ENCODE measurements at regions not wholly inside any gene's neighbourhood (a gene's known extent, or its start where the extent isn't known, plus 50 kb on each side); places are given as distances from the start of the nearest gene placed in this dataset.

GRCh38 chr16:65648101-65648500, 526.2 kb upstream of the CDH11 start:
- no peaks in the 10 kb centered on the region for H3K9me3 ChIP-seq (ENCODE audit: control insufficient read depth, low read depth, low read length)
- H3K36me3 ChIP-seq (ENCODE audit: control insufficient read depth, insufficient read depth, low read length), result no peaks in the 10 kb centered on the region
- no peak overlapping the region for H3K27ac ChIP-seq (ENCODE audit: low read length)
- no peak for DNase-seq
- H3K4me1 ChIP-seq (ENCODE audit: control insufficient read depth, insufficient read depth, low read length), result no peaks in the 10 kb centered on the region
- no peak overlapping the region for H3K4me3 ChIP-seq (ENCODE audit: low read length)
- 74% methylated on average over 2 of the region's 5 CpGs for WGBS (ENCODE audit: insufficient coverage, low lambda C conversion rate)
- no peaks in the 10 kb centered on the region for H3K27me3 ChIP-seq (ENCODE audit: control insufficient read depth, insufficient read depth, low read length)

DNA sequence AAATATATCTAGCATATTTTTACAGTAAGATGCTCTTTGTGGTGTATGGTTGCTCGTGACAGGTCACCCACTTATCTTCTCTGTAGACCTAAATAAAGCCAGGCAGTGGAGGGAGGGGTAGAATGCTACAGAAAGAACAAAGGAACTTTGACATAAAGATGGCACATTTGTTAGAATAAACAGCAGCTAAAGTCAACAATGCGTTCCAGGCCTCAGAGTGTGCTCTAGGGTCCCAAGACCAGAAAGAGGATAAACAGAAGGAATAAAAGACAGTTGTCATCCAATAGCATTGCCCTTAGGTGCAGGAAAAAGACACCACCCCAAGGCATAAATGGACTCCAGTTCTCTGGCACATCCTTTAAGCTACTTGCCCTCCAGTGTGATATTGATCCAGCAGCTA, 523.0 kb upstream of the CDH11 start:
- Histone ChIP-seq H3K4me1 (ENCODE audit: control insufficient read depth, insufficient read depth, low read length) (no peaks in the 10 kb centered on the region), H3K27ac (ENCODE audit: low read length) (no peak overlapping the region), H3K4me3 (ENCODE audit: low read length) (no peak overlapping the region), H3K36me3 (ENCODE audit: control insufficient read depth, insufficient read depth, low read length) (no peaks in the 10 kb centered on the region), H3K9me3 (ENCODE audit: control insufficient read depth, low read depth, low read length) (no peaks in the 10 kb centered on the region), H3K27me3 (ENCODE audit: control insufficient read depth, insufficient read depth, low read length) (no peaks in the 10 kb centered on the region)
- whole genome bisulfite sequencing (ENCODE audit: insufficient coverage, low lambda C conversion rate), result no CpG with 5 or more reads among the region's 2 CpGs
- DNase-seq, result no peak

GRCh38 chr16:65641762-65642289, 520.0 kb upstream of the CDH11 start:
- no peak overlapping the region for H3K4me3 ChIP-seq (ENCODE audit: low read length)
- WGBS (ENCODE audit: insufficient coverage, low lambda C conversion rate), result no CpG with 5 or more reads among the region's 3 CpGs
- DNase-seq, result no peak
- no peaks in the 10 kb centered on the region for H3K36me3 ChIP-seq (ENCODE audit: control insufficient read depth, insufficient read depth, low read length)
- no peaks in the 10 kb centered on the region for H3K9me3 ChIP-seq (ENCODE audit: control insufficient read depth, low read depth, low read length)
- H3K4me1 ChIP-seq (ENCODE audit: control insufficient read depth, insufficient read depth, low read length), result no peaks in the 10 kb centered on the region
- no peak overlapping the region for H3K27ac ChIP-seq (ENCODE audit: low read length)
- H3K27me3 ChIP-seq (ENCODE audit: control insufficient read depth, insufficient read depth, low read length), result no peaks in the 10 kb centered on the region

DNA sequence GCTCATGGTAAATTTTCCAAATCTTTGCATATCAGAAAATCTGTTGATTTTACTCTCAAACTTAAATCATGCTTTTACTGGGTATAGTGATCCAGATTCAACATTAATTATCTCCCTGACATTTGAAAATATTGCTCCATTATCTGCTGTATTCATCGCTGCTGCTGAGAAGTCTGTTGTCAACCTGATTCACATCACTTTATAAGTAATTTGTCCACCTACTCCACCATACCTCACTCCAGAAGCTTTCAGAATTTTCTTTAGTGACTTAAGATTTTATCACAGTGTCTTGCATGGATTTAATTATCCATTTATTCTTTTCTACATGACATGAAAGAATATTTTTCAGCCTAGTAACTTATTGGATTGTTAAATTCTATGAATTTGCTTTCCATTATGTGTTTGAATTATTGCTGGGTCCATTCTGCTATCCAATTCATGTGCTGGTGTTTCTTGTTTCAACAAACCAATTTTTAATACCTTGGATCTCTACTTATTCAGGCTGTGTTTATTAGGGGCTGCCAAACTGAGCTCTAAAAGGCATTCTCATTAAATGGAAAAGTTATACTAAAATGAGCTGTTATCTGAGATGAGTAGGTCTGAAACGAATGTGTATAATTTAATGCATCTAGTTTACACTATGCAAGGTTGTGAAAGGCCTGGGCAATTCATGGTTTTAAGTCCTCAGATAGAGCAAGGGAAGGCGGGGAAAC, 519.3 kb upstream of the CDH11 start:
- H3K27ac ChIP-seq (ENCODE audit: low read length), result no peak overlapping the region
- no peaks in the 10 kb centered on the region for H3K9me3 ChIP-seq (ENCODE audit: control insufficient read depth, low read depth, low read length)
- WGBS (ENCODE audit: insufficient coverage, low lambda C conversion rate), result no CpG with 5 or more reads among the region's 3 CpGs
- no peaks in the 10 kb centered on the region for H3K36me3 ChIP-seq (ENCODE audit: control insufficient read depth, insufficient read depth, low read length)
- H3K4me3 ChIP-seq (ENCODE audit: low read length), result no peak overlapping the region
- no peaks in the 10 kb centered on the region for H3K4me1 ChIP-seq (ENCODE audit: control insufficient read depth, insufficient read depth, low read length)
- DNase-seq, result no peak
- no peaks in the 10 kb centered on the region for H3K27me3 ChIP-seq (ENCODE audit: control insufficient read depth, insufficient read depth, low read length)

GRCh38 chr16:65634833-65635232, 513.0 kb upstream of the CDH11 start:
- H3K27ac ChIP-seq (ENCODE audit: low read length), result no peak overlapping the region
- no peaks in the 10 kb centered on the region for H3K27me3 ChIP-seq (ENCODE audit: control insufficient read depth, insufficient read depth, low read length)
- no peaks in the 10 kb centered on the region for H3K4me1 ChIP-seq (ENCODE audit: control insufficient read depth, insufficient read depth, low read length)
- no peaks in the 10 kb centered on the region for H3K36me3 ChIP-seq (ENCODE audit: control insufficient read depth, insufficient read depth, low read length)
- DNase-seq, result no peak
- no peaks in the 10 kb centered on the region for H3K9me3 ChIP-seq (ENCODE audit: control insufficient read depth, low read depth, low read length)
- H3K4me3 ChIP-seq (ENCODE audit: low read length), result no peak overlapping the region
- no CpG with 5 or more reads among the region's 1 CpG for WGBS (ENCODE audit: insufficient coverage, low lambda C conversion rate)

- WGBS (ENCODE audit: insufficient coverage, low lambda C conversion rate), result no CpG with 5 or more reads among the region's 5 CpGs
- no peak for DNase-seq
- no peaks in the 10 kb centered on the region for H3K27me3 ChIP-seq (ENCODE audit: control insufficient read depth, insufficient read depth, low read length)
- no peaks in the 10 kb centered on the region for H3K36me3 ChIP-seq (ENCODE audit: control insufficient read depth, insufficient read depth, low read length)
- no peak overlapping the region for H3K27ac ChIP-seq (ENCODE audit: low read length)
- no peaks in the 10 kb centered on the region for H3K4me1 ChIP-seq (ENCODE audit: control insufficient read depth, insufficient read depth, low read length)
- H3K4me3 ChIP-seq (ENCODE audit: low read length), result no peak overlapping the region
- no peaks in the 10 kb centered on the region for H3K9me3 ChIP-seq (ENCODE audit: control insufficient read depth, low read depth, low read length)
Measured at GRCh38 chr16:65634291-65634690, 512.4 kb upstream of the CDH11 start.

DNA sequence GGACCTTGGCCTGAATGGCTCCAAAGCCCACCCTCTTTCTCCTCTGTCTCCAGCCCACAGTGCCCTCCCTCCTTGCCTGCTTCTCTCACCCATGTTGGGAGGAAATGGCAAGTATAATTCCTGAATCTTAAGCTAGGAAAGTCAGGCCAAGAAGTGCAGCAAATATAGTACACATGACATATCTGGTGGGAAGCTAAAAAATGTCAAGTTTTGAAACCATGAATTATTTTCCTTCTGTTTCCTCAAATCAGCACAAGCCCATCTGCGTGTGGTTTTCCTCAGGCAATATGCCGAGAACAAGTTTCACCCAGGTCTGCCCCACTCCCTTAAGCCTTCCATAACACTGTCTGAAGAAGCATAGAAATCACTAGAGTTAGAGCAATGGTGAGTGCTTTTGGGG, 502.8 kb upstream of the CDH11 start:
- H3K27me3 ChIP-seq (ENCODE audit: control insufficient read depth, insufficient read depth, low read length), result no peaks in the 10 kb centered on the region
- H3K27ac ChIP-seq (ENCODE audit: low read length), result no peak overlapping the region
- H3K4me1 ChIP-seq (ENCODE audit: control insufficient read depth, insufficient read depth, low read length), result no peaks in the 10 kb centered on the region
- no peaks in the 10 kb centered on the region for H3K36me3 ChIP-seq (ENCODE audit: control insufficient read depth, insufficient read depth, low read length)
- WGBS (ENCODE audit: insufficient coverage, low lambda C conversion rate), result no CpG with 5 or more reads among the region's 2 CpGs
- no peak overlapping the region for H3K4me3 ChIP-seq (ENCODE audit: low read length)
- no peak for DNase-seq
- no peaks in the 10 kb centered on the region for H3K9me3 ChIP-seq (ENCODE audit: control insufficient read depth, low read depth, low read length)

GRCh38 chr16:65624229-65624628, 502.4 kb upstream of the CDH11 start:
- no peaks in the 10 kb centered on the region for H3K36me3 ChIP-seq (ENCODE audit: control insufficient read depth, insufficient read depth, low read length)
- no peak for DNase-seq
- H3K27ac ChIP-seq (ENCODE audit: low read length), result no peak overlapping the region
- H3K9me3 ChIP-seq (ENCODE audit: control insufficient read depth, low read depth, low read length), result no peaks in the 10 kb centered on the region
- no peak overlapping the region for H3K4me3 ChIP-seq (ENCODE audit: low read length)
- no peaks in the 10 kb centered on the region for H3K4me1 ChIP-seq (ENCODE audit: control insufficient read depth, insufficient read depth, low read length)
- no CpG with 5 or more reads among the region's 2 CpGs for WGBS (ENCODE audit: insufficient coverage, low lambda C conversion rate)
- no peaks in the 10 kb centered on the region for H3K27me3 ChIP-seq (ENCODE audit: control insufficient read depth, insufficient read depth, low read length)

- WGBS (ENCODE audit: insufficient coverage, low lambda C conversion rate), result no CpG with 5 or more reads among the region's 4 CpGs
Measured at GRCh38 chr16:65622871-65623270, 501.0 kb upstream of the CDH11 start.

DNA sequence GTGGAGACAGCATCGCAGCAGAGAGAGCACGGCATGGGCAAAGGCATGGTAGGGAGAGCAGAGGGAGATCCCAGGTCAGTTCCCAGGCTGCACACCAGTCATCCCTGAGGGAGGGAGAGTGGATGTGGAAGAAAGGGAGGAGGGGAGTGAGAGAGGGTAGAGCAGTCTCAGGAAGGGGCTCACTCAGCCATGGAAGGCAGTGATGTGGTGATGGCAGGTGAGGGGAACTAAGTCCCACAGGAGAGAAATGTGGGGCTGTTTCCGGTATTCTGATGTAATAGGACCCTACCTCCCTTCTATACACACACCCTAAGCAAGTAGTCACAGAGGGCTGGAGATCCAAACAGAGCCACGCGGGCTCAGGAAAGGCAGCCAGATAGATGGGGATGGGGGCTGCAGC, 500.3 kb upstream of the CDH11 start:
- no peaks in the 10 kb centered on the region for H3K27me3 ChIP-seq (ENCODE audit: control insufficient read depth, insufficient read depth, low read length)
- no peak overlapping the region for H3K4me3 ChIP-seq (ENCODE audit: low read length)
- H3K36me3 ChIP-seq (ENCODE audit: control insufficient read depth, insufficient read depth, low read length), result no peaks in the 10 kb centered on the region
- H3K4me1 ChIP-seq (ENCODE audit: control insufficient read depth, insufficient read depth, low read length), result no peaks in the 10 kb centered on the region
- no peaks in the 10 kb centered on the region for H3K9me3 ChIP-seq (ENCODE audit: control insufficient read depth, low read depth, low read length)
- no CpG with 5 or more reads among the region's 5 CpGs for WGBS (ENCODE audit: insufficient coverage, low lambda C conversion rate)
- no peak for DNase-seq
- H3K27ac ChIP-seq (ENCODE audit: low read length), result no peak overlapping the region

More at GRCh38 chr16:65622871-65623270, 501.0 kb upstream of the CDH11 start:
- H3K27me3 ChIP-seq (ENCODE audit: control insufficient read depth, insufficient read depth, low read length), result no peaks in the 10 kb centered on the region
- no peak overlapping the region for H3K27ac ChIP-seq (ENCODE audit: low read length)
- H3K36me3 ChIP-seq (ENCODE audit: control insufficient read depth, insufficient read depth, low read length), result no peaks in the 10 kb centered on the region
- H3K9me3 ChIP-seq (ENCODE audit: control insufficient read depth, low read depth, low read length), result no peaks in the 10 kb centered on the region
- no peak for DNase-seq
- H3K4me1 ChIP-seq (ENCODE audit: control insufficient read depth, insufficient read depth, low read length), result no peaks in the 10 kb centered on the region
- H3K4me3 ChIP-seq (ENCODE audit: low read length), result no peak overlapping the region

DNA sequence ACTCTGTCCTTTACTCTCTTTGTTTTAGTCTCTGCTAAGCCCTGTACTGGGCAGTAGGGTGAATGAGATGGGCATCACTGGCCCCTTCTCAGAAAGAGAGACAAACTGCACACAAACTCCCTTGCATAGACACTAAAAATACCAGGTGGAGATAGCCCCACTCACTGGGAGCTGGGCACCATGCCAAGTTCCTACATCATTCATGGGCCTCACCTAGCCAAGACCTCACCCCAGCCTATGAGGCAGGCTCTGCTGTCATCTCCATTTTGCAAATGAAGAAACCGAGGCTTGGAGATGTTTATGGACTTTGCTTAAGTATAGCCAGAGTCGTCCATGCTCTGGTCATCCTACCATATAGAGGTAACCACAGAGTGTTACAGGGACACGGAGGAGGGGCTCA, 499.8 kb upstream of the CDH11 start:
- Histone ChIP-seq H3K27ac (ENCODE audit: low read length) (no peak overlapping the region), H3K4me3 (ENCODE audit: low read length) (no peak overlapping the region), H3K36me3 (ENCODE audit: control insufficient read depth, insufficient read depth, low read length) (no peaks in the 10 kb centered on the region), H3K9me3 (ENCODE audit: control insufficient read depth, low read depth, low read length) (no peaks in the 10 kb centered on the region), H3K27me3 (ENCODE audit: control insufficient read depth, insufficient read depth, low read length) (no peaks in the 10 kb centered on the region), H3K4me1 (ENCODE audit: control insufficient read depth, insufficient read depth, low read length) (no peaks in the 10 kb centered on the region)
- no peak for DNase-seq
- 60% methylated on average over 1 of the region's 3 CpGs for WGBS (ENCODE audit: insufficient coverage, low lambda C conversion rate)

Data from large intestine (tissue), 3 donors.